SKM-1 (cell line): ENCODE measurements at regions not wholly inside any gene's neighbourhood (a gene's known extent, or its start where the extent isn't known, plus 50 kb on each side); places are given as distances from the start of the nearest gene placed in this dataset.

Source experiments
- DNase-seq: peaks from one replicate; lab custom pipeline; 2025; ENCODE audit not compliant: unreplicated experiment; lab: John Stamatoyannopoulos, UW

DNA sequence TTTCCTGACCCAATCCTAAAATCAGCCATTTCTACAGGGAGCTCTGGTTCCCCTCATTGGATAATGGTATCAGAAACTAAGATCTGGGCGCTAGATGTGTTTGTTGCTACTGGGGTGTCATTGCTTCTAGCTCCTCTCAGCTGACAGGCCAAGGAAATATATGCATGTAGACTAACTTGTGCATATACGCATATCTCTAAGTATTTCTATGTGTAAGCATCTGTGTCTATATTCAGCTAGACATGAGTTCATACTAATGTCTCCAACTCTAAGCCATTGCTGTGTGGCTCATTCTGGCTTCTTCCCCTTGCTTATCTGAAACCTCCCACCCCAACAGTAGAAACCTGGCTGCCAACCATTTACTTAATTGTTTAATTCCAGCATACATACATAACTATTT is 130.3 kb upstream of the MAGI3 start:
- no peak for DNase-seq

DNA sequence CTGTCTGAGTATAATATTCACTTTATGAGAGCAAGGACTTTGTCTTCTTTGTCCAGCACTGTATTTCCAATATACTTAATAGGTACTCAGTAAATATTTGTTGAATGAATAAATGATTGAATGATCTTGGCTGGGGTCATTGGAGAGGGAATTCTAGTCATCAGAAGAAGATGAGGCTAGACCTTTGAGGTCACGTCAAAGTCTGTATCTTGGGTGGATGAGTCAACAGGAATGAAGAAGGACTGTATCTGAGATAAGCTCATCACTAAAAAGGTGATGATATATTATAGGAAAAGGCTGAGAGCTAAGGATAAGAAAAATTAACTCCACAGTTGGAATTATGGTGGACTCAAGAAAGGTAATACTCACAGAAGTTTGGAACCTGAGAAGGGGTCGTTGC is 125.1 kb upstream of the MAGI3 start:
- DNase-seq = no peak

DNA sequence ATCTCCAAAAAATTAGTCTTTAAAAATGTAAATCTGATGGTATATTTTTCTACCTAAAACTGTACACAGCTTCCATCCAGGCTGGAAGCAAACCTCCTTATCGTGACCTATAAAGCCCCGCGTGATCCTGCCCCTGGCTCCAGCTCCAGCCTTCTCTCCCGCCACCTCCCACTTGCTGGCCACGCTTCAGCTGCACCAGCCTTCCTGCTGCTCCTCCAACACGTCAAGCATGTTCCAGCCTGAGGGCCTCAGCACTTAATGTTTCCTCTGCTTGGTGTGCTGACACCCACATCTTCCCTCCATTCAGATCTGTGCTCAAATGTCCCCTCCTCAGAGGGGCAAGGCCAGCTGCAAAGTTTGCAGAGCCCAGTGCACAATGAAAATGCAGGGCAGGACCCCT is 123.5 kb upstream of the MAGI3 start:
- DNase-seq = no peak

DNA sequence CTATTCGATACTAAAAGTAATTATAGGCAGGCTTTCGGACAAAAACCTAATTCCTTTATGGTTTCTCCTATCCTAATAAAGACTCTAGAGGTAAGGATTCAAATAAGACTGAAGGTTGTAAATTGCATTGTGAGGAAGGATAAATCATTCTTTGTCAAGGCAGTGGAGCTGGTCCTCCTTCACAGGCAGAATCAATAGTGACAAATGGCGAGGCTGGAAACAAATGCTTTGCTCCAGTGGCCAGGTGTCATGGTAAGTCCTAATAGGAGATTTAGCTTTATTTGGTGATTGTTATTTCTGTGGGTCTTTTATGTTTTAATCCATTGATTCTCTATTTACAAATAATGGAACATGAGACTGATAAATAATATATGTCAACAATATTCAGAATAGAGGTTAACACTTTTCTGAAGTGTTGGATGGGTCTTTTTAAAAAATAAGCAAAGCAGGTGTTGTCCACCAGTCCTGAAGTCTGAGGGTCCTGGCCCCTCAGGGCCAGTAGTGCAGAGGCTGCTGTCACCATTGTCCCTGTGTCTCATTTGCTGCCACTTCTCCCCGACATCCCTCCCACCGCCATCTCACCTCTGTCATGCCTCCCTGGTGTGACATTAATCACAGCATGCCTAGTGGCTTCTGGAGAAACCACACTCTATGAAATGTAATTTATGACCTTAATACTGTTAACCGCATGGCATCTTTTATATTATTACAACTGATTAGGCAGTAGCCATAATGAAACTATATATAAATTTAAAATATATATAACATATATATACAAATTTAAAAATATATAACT is 120.9 kb upstream of the MAGI3 start:
- DNase-seq = no peak

DNA sequence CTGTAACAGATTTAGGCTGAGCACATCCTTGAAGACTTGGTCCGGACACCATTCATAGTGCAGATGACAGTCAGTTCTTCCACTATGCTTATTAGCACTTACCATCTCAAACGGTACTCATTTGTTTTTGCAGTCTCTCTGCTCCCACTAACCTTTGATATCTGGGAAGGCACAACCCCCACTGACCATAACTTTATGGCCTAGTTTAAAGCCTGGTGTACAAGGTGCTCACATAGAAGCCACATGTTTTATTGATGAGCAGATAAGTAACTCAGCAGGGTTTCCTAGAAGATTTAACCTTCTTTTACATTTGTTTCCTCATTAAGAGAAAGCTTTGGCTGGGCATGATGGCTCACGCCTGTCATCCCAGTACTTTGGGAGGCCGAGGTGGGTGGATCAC is 119.3 kb upstream of the MAGI3 start:
- DNase-seq = no peak

DNA sequence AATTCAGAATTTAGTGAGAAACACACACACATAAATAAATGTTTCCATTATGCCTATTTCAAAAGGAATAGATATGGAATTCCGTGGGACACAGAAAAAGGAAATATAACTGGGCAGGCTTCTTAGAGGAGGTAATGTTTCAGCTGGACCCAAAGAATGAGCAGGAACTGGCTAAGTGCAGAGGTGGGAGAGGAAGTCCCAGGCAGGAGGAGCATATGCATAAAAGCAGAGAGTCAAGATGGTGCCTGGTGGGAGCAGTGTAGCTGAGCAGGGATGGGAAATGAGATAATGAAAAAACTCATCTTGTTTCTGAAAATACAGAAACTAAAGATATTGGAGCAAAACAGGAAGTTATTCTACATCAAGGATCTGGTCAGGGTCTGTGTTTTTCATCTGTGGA is 115.2 kb upstream of the MAGI3 start:
- no peak for DNase-seq

DNA sequence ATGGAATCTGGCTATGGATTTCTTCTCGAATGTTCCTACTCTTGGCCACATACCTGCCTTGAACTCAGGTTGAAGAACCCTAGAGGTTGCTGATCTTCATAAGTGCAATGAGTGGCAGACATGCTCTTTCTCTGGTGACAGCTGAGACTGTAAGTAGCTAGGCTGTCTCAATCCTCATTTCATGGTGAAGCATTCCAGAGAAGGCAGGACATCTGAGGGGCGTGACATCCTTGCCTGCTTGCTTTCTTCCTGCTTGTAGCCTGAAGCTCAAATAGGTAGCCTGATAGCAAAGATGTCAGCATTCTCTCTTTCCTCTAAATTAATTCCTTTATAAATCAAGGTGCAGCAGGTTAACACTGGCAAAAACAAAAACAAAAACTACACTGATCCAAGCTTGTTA is 114.6 kb upstream of the MAGI3 start:
- DNase-seq = no peak

DNA sequence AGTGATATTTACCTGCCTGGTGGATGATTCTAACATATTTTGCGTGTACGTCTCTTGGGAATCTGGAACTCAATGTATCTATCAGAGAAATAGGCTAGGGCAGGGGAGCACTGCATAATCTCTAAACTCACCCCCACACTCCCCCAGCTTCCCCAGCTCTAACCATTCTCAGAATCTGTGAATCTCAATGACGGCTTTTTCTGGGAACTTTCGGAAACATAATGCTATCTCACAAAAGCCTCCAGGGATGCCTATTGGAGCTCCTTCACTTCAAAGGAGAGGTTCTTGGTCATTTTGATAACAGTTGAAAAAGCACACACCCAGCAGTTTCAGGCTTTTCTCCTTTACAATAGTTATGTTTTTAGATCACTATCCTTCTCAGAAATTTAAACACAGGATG is 113.8 kb upstream of the MAGI3 start:
- DNase-seq = no peak

DNA sequence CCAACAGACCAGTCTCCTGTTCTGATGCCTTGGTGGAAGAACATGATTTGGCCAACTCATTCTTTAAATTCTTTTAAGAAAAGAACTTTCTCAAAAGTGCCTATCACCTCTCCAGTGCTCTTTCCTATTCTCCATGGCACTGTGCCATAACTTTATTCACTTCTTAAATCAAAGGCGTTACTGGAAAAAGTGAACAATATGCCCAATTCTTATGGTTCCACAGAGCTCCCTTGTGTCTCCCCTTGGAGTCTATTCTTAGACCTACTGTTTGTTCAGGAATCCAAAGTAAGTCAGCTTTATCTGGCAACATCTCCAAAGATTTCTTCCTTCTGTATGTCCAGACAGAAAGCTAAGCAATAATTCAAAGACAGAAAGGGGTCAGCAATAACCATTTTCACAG is 111.9 kb upstream of the MAGI3 start:
- no peak for DNase-seq

DNA sequence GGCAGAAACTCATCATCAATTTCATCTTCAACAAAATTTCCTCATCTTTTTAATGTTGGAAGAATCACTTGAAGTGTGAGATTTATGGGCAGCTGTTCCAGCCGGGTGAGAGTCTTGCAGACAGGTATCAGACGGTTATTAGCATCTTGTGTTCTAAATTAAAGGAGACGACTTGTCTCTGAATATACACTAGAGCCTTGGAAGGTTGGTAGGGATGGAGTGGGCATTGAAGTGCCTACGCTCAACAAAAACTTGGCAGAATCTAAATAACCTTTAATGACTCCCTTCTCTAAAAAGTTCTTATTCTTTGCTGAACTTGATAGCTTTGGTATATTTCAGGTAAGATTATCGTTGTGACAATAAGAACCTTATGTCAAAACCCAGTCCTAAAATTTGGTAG is 111.5 kb upstream of the MAGI3 start:
- no peak for DNase-seq

DNA sequence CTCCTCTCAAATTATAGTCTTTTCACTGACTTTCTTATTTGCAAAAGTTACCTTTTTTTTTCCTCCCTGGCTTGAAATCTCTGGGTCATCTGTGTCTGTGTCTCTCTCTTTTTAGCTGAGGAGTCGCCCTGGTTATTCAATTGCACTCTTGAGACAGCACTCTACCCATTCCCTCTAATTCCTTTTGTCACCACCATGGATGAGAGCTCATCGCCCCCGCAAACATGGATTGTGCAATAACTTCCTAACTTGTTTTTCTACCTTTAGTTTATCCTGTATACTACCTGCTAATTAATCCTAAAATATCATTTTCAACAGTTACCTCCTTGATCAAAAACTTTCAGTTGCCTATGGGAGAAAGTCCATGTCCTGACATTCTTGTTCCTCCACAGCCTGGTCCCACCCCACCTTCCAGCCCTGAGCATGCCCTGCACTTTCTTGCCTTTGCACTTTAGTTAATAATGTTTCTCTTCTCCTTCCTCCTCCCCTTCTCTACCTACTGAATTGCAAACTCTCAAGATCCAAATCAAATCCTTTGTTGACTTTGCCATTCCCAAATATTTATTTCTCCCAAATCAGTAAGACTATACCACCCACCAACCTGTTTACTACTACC is 110.4 kb upstream of the MAGI3 start:
- DNase-seq = no peak

DNA sequence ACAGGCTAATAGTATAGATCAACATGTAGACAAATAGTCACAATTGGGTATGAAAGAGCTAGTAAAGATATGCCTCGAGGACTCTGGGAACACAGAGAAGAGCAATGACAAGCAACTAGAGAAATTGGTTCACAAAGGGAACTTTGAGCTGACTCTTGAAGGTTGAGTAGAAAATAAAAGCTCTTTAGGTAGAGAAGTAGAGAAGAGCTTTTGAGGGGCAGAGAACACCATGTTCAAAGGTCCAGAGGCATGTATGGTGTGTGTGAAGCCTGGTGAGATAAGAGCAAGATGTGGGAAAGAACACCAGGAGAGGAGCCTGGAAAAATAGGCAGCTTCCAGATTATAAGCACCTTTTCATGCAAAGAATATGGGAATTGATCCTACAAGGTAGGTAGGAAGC is 109.7 kb upstream of the MAGI3 start:
- no peak for DNase-seq

DNA sequence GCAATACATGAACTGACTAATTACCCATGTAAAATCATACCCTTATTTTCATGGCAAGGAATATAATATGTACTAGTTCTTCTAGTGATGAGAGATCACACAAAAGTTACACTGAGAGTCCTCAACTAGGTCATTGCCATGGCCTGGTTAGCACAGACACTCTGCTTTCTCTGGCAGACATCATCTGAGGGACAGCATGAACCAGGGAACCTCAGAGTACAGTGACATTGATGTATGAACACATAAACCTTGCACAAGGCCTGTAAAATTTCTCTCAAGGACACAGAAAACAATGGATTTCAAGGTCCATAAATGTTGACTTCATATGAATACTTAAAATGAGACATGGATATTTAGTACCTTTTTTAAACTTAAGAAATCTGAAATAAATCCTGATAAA is 108.8 kb upstream of the MAGI3 start:
- no peak for DNase-seq

DNA sequence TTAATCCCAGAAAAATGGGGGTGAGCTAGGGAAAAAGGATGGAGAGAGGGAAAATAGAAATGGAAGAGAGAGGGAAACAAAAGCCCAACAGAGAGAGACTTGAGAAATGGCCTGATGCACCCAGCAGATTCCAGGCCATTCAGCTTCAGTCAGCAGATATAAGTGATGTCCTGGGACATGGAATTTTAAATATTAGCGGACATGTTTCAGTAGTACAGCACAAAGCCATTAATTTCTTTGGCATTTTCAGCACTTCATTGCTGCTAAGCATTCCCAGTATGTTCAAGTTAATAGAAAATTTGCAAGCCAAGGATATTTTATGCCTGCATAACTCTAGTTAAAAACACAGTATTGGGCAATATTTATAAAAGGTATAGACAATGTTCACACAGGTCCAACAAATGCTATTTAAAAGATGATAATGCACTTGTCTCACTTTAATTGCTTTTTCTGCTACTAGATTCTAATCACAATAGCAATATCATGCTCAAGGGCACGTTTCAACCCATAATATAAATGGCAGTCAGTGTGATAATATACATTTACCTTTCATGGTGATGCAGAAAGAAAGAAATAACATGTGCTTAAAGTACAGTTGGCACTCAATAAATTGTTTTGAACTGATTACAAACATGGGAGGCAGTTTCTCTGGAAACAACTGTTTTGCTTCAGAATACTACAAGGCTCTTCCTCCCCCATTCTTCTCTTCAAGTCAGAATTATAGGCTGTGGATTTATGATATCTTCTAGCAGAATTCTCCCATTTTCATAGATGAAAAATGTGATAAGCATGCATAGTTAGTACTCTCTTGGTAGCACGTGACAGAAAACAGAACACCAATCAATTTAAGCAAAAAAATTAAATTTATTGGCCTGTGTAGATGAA is 108.1 kb upstream of the MAGI3 start:
- no peak for DNase-seq

DNA sequence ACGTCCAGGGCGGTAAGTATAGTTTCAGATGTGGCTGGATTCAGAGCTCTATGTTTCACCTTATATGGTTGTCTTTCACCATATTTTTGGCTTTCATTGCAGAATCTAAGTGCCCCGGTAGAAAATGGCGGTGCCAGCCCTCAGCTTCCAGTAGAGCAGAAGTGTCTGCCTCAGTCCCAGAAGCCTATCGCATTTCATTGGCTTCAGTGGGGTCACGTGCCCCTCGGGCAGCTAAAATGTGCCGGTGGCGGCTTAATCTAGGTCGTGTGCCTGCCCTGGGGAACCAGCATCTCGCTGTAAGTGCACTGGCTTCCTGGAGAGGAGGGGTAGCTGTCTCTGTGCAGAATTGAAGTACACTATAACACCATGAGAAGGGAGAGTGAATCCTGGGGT is 107.4 kb upstream of the MAGI3 start:
- DNase-seq = no peak

DNA sequence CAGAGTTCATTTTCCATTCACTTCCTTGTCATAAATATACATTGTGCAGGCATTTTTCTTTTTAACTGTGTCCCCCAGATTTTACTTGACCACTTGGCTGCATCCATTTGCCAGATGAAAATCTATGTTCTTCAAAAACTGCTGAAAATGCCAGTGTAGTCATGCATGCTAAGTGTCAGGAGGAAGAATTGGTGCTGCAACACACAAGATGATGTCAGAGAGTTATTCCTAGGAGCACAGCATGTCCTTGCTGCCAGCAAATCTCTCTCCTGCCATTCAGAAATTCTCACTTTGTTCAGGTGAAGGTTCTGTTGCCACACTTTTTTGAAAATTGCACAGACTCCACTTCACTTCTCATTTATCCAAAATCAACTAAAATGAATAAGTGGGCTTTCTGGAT is 106.4 kb upstream of the MAGI3 start:
- DNase-seq = no peak

DNA sequence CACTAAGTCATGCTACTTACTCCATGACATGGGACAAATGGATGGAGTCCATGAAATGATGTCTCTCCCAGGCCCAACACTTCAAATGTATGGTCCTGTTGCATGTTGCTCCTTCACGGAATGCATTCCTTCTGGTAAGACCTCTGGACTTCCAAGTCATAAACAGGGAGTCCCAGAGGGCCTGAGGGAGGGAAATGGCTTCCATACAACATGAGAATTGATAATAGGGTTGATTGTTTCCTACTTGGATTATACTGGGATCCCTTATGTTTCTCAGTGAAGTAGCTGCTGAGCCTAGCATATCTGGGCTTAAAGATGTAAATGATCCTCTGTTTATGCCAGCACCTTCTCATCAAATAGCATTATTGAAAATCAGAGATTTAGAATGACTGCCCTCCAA is 104.2 kb upstream of the MAGI3 start:
- no peak for DNase-seq

DNA sequence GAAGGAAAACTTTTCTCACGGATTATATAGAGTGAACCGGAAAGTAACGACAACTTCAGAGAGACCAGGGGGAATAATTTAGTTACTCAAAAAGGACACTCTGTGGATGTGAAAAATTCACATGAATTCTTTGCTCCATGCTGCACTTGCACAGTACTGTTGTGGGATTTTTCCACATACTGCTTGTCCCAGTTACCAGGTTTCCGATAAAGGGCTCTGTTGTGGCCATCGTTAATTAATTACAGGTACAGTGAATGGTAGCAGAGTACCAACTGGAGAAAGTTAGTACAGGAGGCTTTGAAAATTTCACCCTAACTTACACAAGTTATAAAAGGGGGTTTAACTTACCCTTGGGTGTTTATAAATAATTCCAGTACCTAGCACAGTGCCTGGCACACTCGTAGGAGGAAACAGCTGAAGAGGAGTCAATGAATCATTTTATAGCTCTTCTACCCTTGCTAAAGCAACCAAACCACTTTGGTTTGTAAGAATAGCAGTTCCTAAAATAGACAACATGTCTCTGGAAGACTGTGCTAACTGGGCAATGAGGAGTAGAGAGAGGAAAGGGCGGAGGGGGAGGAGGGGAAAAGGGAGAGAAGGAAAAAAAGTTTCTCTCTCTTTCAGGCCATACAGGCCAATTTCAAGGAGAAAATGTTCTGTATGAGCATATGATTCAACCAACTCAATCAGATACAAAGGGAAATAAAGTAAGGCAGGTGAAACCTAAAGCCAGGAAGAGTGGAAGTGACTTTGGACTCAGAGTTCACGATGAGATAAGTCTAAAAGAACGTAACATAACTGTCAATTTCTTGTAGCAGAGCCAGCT is 98.3 kb upstream of the MAGI3 start:
- no peak for DNase-seq

DNA sequence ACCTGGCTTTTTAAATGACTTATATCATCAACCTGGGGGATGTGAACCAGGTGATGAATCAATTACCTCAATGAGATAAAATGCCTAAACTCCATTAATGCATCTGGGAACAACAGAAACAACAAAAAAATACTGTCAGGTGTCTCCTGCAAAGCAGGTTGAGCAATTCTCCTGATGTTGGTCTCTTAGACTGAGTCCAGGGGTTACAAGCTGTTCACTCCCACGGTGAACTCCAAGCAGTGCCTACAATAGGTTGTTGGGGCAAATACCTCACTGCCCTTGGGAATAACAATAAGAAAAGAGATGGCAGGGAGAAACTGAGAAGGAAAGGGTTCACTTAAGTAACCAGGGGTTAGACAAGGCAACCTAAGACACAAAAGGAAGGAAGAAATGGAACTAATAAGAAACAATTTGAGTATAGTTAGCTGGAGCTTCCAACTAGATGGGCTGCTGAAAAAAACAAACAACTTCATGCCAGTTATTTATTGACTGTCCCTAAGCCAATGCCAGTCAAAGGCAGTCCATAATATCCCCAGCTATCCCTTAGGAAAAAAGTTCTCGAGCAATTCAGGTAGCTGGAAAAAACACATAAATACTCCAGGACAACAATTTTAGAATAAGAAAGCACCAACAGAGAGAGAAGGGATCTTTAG is 97.6 kb upstream of the MAGI3 start:
- DNase-seq = no peak

DNA sequence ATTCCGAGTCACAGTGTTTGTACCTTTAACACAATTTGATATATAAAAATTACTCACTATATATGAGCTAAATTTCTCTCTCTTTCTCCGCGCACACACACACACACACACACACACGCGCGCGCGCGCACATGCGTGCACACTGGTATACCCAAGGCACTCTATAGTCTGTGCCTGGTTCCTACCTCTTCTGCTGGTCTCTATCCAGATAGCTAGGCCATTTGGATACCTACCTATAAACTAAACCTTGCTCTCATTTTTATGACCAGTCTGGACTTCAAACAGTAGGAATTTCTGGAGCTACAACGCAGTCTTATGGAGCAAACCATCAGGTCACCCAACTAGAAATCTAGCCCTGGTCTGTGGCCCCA is 97.1 kb upstream of the MAGI3 start:
- DNase-seq = no peak

DNA sequence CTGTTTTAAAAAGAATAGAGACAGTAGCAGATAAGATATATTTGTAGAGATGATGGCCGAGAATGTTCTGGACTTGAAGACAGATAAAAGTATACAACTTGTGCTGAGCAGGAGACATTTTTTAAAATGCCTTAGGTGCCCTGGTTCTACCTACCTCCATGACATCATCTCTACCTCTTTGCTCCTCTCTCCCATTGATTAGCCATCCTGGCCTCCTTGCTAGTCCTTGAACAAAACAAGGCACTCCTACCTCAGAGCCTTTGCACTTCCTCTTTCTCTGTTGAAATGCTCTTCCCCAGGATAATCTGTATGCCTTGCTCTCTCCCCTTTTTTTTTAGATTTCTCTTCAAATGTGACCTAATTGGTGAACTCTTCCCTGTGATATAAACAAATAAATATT is 92.6 kb upstream of the MAGI3 start:
- no peak for DNase-seq
